CD4-positive, alpha-beta T cell treated with Interleukin-21 for 1 hour (primary cell): ENCODE measurements at regions not wholly inside any gene's neighbourhood (a gene's known extent, or its start where the extent isn't known, plus 50 kb on each side); places are given as distances from the start of the nearest gene placed in this dataset.

Source experiments
- DNase-seq: peaks from one replicate; pipeline ENCODE4 v3.0.0-alpha.2; 2020

- DNase-seq: no peak
Observed at GRCh38 chr2:238638982-238639628, 208.8 kb upstream of the TWIST2 start.

- no peak for DNase-seq
Observed at GRCh38 chr2:238640486-238640885, 207.4 kb upstream of the TWIST2 start.

GRCh38 chr2:238642973-238643372, 204.9 kb upstream of the TWIST2 start:
- no peak for DNase-seq

- no peak for DNase-seq
Observed at GRCh38 chr2:238643400-238643907, 204.4 kb upstream of the TWIST2 start.

GRCh38 chr2:238644095-238645081, 203.5 kb upstream of the TWIST2 start:
- DNase-seq: no peak

- no peak for DNase-seq
Observed at GRCh38 chr2:238645095-238645494, 202.8 kb upstream of the TWIST2 start.

- no peak for DNase-seq
Observed at GRCh38 chr2:238645716-238646115, 202.2 kb upstream of the TWIST2 start.

GRCh38 chr2:238646281-238646680, 201.6 kb upstream of the TWIST2 start:
- no peak for DNase-seq

- DNase-seq: no peak
Observed at GRCh38 chr2:238646803-238647202, 201.1 kb upstream of the TWIST2 start.

- no peak for DNase-seq
Observed at GRCh38 chr2:238649123-238649522, 198.8 kb upstream of the TWIST2 start.

GRCh38 chr2:238649936-238650518, 197.9 kb upstream of the TWIST2 start:
- DNase-seq: no peak

GRCh38 chr2:238650536-238650935, 197.3 kb upstream of the TWIST2 start:
- no peak for DNase-seq

GRCh38 chr2:238651306-238652052, 196.4 kb upstream of the TWIST2 start:
- DNase-seq: no peak

- DNase-seq: no peak
Observed at GRCh38 chr2:238652053-238652770, 195.7 kb upstream of the TWIST2 start.

- DNase-seq: no peak
Observed at GRCh38 chr2:238652771-238653157, 195.1 kb upstream of the TWIST2 start.

- DNase-seq: no peak
Observed at GRCh38 chr2:238653431-238654109, 194.3 kb upstream of the TWIST2 start.

- no peak for DNase-seq
Observed at GRCh38 chr2:238654479-238655197, 193.2 kb upstream of the TWIST2 start.

- no peak for DNase-seq
Observed at GRCh38 chr2:238655198-238655860, 192.6 kb upstream of the TWIST2 start.

- DNase-seq: no peak
Observed at GRCh38 chr2:238655974-238656722, 191.7 kb upstream of the TWIST2 start.
